H1 (cell line): ENCODE measurements at regions not wholly inside any gene's neighbourhood (a gene's known extent, or its start where the extent isn't known, plus 50 kb on each side); places are given as distances from the start of the nearest gene placed in this dataset.

Experiments
- CTCF ChIA-PET: fragments of 300-600 bp; sonication (Branson Sonifier 250); formaldehyde crosslinking; loops from one replicate; lab custom pipeline; 2021; ENCODE audit not compliant: partially characterized antibody; lab: Charles Lee
- POLR2A ChIA-PET: fragments of 300-600 bp; sonication (Branson Sonifier 250); formaldehyde crosslinking; loops from one replicate; lab custom pipeline; 2021; ENCODE audit warnings: inconsistent platforms; ENCODE audit not compliant: partially characterized antibody; lab: Charles Lee
- DNase-seq, 2 experiments: peaks; one replicate each; pipeline versions ENCODE4 v3.0.0 to v3.0.0-alpha.2; 2010 to 2022; ENCODE audit warnings: low spot score in 2 of 2, low read depth in 1 of 2, mixed read lengths in 1 of 2
- FAIRE-seq: peaks from 2 replicates; lab custom pipeline; 2011; peaks lifted over from hg19 to GRCh38; lab: Jason Lieb, UNC
- H2AFZ ChIP-seq: 2 replicates; pipeline ENCODE4 v1.8.1; 2012; ENCODE audit warnings: low read length, inconsistent platforms
- H2AK5ac ChIP-seq: 2 replicates; pipeline ENCODE4 v1.6.1; 2013; ENCODE audit warnings: low read depth, low read length
- H2BK120ac ChIP-seq: replicated peaks from 2 replicates; pipeline ENCODE3; 2013; ENCODE audit warnings: low read depth, low read length, inconsistent platforms
- H2BK12ac ChIP-seq: 2 replicates; pipeline ENCODE4 v1.6.1; 2013; ENCODE audit warnings: low read depth, low read length
- H2BK15ac ChIP-seq: 2 replicates; pipeline ENCODE4 v1.6.1; 2013; ENCODE audit warnings: low read length
- H2BK20ac ChIP-seq: 2 replicates; pipeline ENCODE4 v1.6.1; 2013; ENCODE audit warnings: low read length
- H2BK5ac ChIP-seq: 2 replicates; pipeline ENCODE4 v1.6.1; 2013; ENCODE audit warnings: low read depth, low read length
- H3K14ac ChIP-seq: 2 replicates; pipeline ENCODE4 v1.6.1; 2013; ENCODE audit warnings: inconsistent platforms; ENCODE audit not compliant: insufficient read length
- H3K18ac ChIP-seq: 2 replicates; pipeline ENCODE4 v1.6.1; 2013; ENCODE audit warnings: low read length; ENCODE audit errors: extremely low read depth
- H3K23ac ChIP-seq: 2 replicates; pipeline ENCODE4 v1.6.1; 2013; ENCODE audit warnings: inconsistent platforms; ENCODE audit not compliant: insufficient read length
- H3K23me2 ChIP-seq: 2 replicates; pipeline ENCODE4 v1.6.1; 2013; ENCODE audit warnings: low read depth, low read length
- H3K27ac ChIP-seq: 2 replicates; pipeline ENCODE4 v1.6.1; 2011; ENCODE audit warnings: low read depth, low read length, inconsistent platforms
- H3K27me3 ChIP-seq, 4 experiments: replicated peaks in 1 of 4; 1 replicate in 1 of 4; 2 replicates in 3 of 4; pipeline versions ENCODE4 v1.6.1 to v1.8.1; 2011 to 2013; ENCODE audit warnings: low read length in 3 of 4, mild to moderate bottlenecking in 3 of 4, inconsistent platforms in 2 of 4, mixed read lengths in 2 of 4, moderate library complexity in 1 of 4; ENCODE audit not compliant: control insufficient read depth in 3 of 4, insufficient read depth in 3 of 4; ENCODE audit errors: extremely low read depth in 1 of 4
- H3K36me3 ChIP-seq, 4 experiments: 2 replicates each; pipeline versions ENCODE4 v1.6.1 to v1.8.1; 2011 to 2013; ENCODE audit warnings: mild to moderate bottlenecking in 4 of 4, low read length in 3 of 4, moderate library complexity in 2 of 4, control low read depth in 1 of 4, inconsistent platforms in 1 of 4; ENCODE audit not compliant: insufficient read depth in 4 of 4, control insufficient read depth in 2 of 4
- H3K4ac ChIP-seq: replicated peaks from 2 replicates; pipeline ENCODE3; 2013; ENCODE audit warnings: low read length, low read depth, mixed read lengths, inconsistent platforms; ENCODE audit not compliant: insufficient read length
- H3K4me1 ChIP-seq, 4 experiments: replicated peaks in 1 of 4; 1 replicate in 1 of 4; 2 replicates in 3 of 4; pipeline versions ENCODE4 v1.6.1 to v1.8.1; 2011 to 2013; ENCODE audit warnings: low read length in 3 of 4, inconsistent platforms in 2 of 4, mixed read lengths in 1 of 4; ENCODE audit not compliant: insufficient read depth in 4 of 4, control insufficient read depth in 3 of 4
- H3K4me2 ChIP-seq, 2 experiments: 2 replicates each; pipeline versions ENCODE4 v1.6.1 to v1.8.1; 2011 to 2013; ENCODE audit warnings: low read depth in 2 of 2, low read length in 2 of 2, control low read depth in 1 of 2, inconsistent platforms in 1 of 2, mild to moderate bottlenecking in 1 of 2; ENCODE audit not compliant: insufficient read depth in 1 of 2
- H3K4me3 ChIP-seq, 4 experiments: fragments of 200-600, 300-600 bp in 1 of 4; sonication (generic), shearing (Covaris generic), sonication (Bioruptor Twin) in 1 of 4; 2 replicates each; pipeline versions ENCODE4 v1.5.1 to v1.8.1; 2011 to 2016; ENCODE audit warnings: low read length in 4 of 4, low read depth in 3 of 4, control low read depth in 2 of 4, inconsistent platforms in 2 of 4, mild to moderate bottlenecking in 2 of 4, mixed read lengths in 1 of 4, moderate library complexity in 1 of 4; ENCODE audit not compliant: insufficient read depth in 2 of 4; ENCODE audit errors: extremely low read depth in 1 of 4
- H3K56ac ChIP-seq: replicated peaks from 2 replicates; pipeline ENCODE3; 2013; ENCODE audit warnings: low read depth, mild to moderate bottlenecking, mixed read lengths, low read length, inconsistent platforms; ENCODE audit not compliant: insufficient read length
- H3K79me1 ChIP-seq: 2 replicates; pipeline ENCODE4 v1.6.1; 2013; ENCODE audit warnings: low read depth, low read length, control low read depth
- H3K79me2 ChIP-seq, 2 experiments: 2 replicates each; pipeline versions ENCODE4 v1.6.1 to v1.8.1; 2012 to 2013; ENCODE audit warnings: low read length in 2 of 2, mild to moderate bottlenecking in 2 of 2, inconsistent platforms in 1 of 2; ENCODE audit not compliant: insufficient read depth in 2 of 2, control insufficient read depth in 1 of 2
- H3K9ac ChIP-seq, 4 experiments: replicated peaks in 1 of 4; 1 replicate in 1 of 4; 2 replicates in 3 of 4; pipeline versions ENCODE4 v1.6.1 to v1.8.1; 2011 to 2013; ENCODE audit warnings: low read depth in 3 of 4, low read length in 3 of 4, control low read depth in 2 of 4, mild to moderate bottlenecking in 2 of 4, moderate library complexity in 2 of 4, inconsistent platforms in 1 of 4; ENCODE audit errors: extremely low read depth in 1 of 4
- H3K9me3 ChIP-seq, 2 experiments: 2 replicates each; pipeline versions ENCODE4 v1.6.1 to v1.8.1; 2012 to 2013; ENCODE audit warnings: mild to moderate bottlenecking in 2 of 2, moderate library complexity in 2 of 2, control low read depth in 1 of 2, inconsistent platforms in 1 of 2, low read depth in 1 of 2, low read length in 1 of 2, mixed read lengths in 1 of 2; ENCODE audit not compliant: insufficient read depth in 2 of 2
- H4K20me1 ChIP-seq, 2 experiments: replicated peaks in 1 of 2; 2 replicates each; pipeline versions ENCODE3 to v1.8.1; 2011 to 2013; ENCODE audit warnings: inconsistent platforms in 2 of 2, low read length in 2 of 2, mild to moderate bottlenecking in 1 of 2; ENCODE audit not compliant: insufficient read depth in 2 of 2, control insufficient read depth in 1 of 2
- H4K5ac ChIP-seq: 2 replicates; pipeline ENCODE4 v1.6.1; 2013; ENCODE audit warnings: low read length, low read depth, mixed read lengths, inconsistent platforms; ENCODE audit not compliant: insufficient read length
- H4K8ac ChIP-seq: 2 replicates; pipeline ENCODE4 v1.8.0; 2013; ENCODE audit warnings: mild to moderate bottlenecking, moderate library complexity, low read length, inconsistent platforms; ENCODE audit not compliant: insufficient read depth; ENCODE audit errors: extremely low read depth
- H4K91ac ChIP-seq: replicated peaks from 2 replicates; pipeline ENCODE3; 2013; ENCODE audit warnings: low read length, mixed read lengths, inconsistent platforms; ENCODE audit not compliant: insufficient read length
- ATF3 ChIP-seq: IDR thresholded peaks from 2 replicates; pipeline ENCODE4 v1.6.1; 2011; ENCODE audit warnings: low read depth, mild to moderate bottlenecking, low read length; ENCODE audit not compliant: insufficient read depth
- CEBPB ChIP-seq: IDR thresholded peaks from 2 replicates; pipeline ENCODE4 v1.6.1; 2012; ENCODE audit warnings: low read depth, low read length
- CHD2 ChIP-seq: IDR thresholded peaks from 2 replicates; pipeline ENCODE4 v1.6.1; 2012; ENCODE audit warnings: low read length, improper control_type of control experiment
- EGR1 ChIP-seq: IDR thresholded peaks from 2 replicates; pipeline ENCODE4 v1.6.1; 2011; ENCODE audit warnings: low read depth, low read length, borderline replicate concordance
- FOSL1 ChIP-seq: IDR thresholded peaks from 2 replicates; pipeline ENCODE4 v1.6.1; 2011; ENCODE audit warnings: mild to moderate bottlenecking, low read depth, low read length, moderate library complexity; ENCODE audit not compliant: insufficient read depth
- JUN ChIP-seq: IDR thresholded peaks from 2 replicates; pipeline ENCODE4 v1.6.1; 2011; ENCODE audit warnings: low read depth, mild to moderate bottlenecking, improper control_type of control experiment, low read length
- KDM1A ChIP-seq: fragments of 200-600, 300-600 bp; sonication (generic); IDR thresholded peaks from 2 replicates; pipeline ENCODE4 v1.7.1; 2016; ENCODE audit warnings: mild to moderate bottlenecking, low read length, borderline replicate concordance
- POLR2A ChIP-seq, 2 experiments: IDR thresholded peaks; 1 replicate in 1 of 2; 2 replicates in 1 of 2; pipeline ENCODE4 v1.6.1; 2011; ENCODE audit warnings: low read depth in 2 of 2, low read length in 2 of 2, mild to moderate bottlenecking in 2 of 2; ENCODE audit errors: control extremely low read depth in 1 of 2
- SIN3A ChIP-seq, 2 experiments: IDR thresholded peaks in 1 of 2; conservative IDR thresholded peaks in 1 of 2; 2 replicates each; pipeline ENCODE4 v1.6.1; 2011 to 2012; ENCODE audit warnings: low read length in 2 of 2, improper control_type of control experiment in 1 of 2, low read depth in 1 of 2, mild to moderate bottlenecking in 1 of 2
- SIRT6 ChIP-seq: IDR thresholded peaks from one replicate; pipeline ENCODE4 v1.7.1; 2012; ENCODE audit warnings: low read length, inconsistent platforms
- TCF12 ChIP-seq: IDR thresholded peaks from 2 replicates; pipeline ENCODE4 v1.6.1; 2011; ENCODE audit warnings: low read depth, mild to moderate bottlenecking, low read length
- TEAD4 ChIP-seq: IDR thresholded peaks from 2 replicates; pipeline ENCODE4 v1.6.1; 2012; ENCODE audit warnings: low read depth, low read length, inconsistent platforms, mixed read lengths

GRCh38 chr3:145248928-145249327 is 912.1 kb downstream of the PLOD2 start:
- POLR2A ChIA-PET = no interaction called here

More at GRCh38 chr3:145248928-145249327, 912.1 kb downstream of the PLOD2 start:
- Histone ChIP-seq H2BK15ac (no peak overlapping the region), H3K36me3 (no peaks in the 10 kb centered on the region), H2AFZ (no peak overlapping the region), H4K20me1 (no peaks in the 10 kb centered on the region), H4K5ac (no peak overlapping the region), H3K9ac (no peak overlapping the region), H3K79me1 (no peaks in the 10 kb centered on the region), H2AK5ac (no peak overlapping the region), H3K56ac (no peak overlapping the region), H3K4me1 (no peaks in the 10 kb centered on the region), H3K79me2 (no peaks in the 10 kb centered on the region), H4K91ac (no peak overlapping the region), H2BK12ac (no peak overlapping the region), H3K14ac (no peak overlapping the region), H3K23ac (no peak overlapping the region), H2BK5ac (no peak overlapping the region), H2BK120ac (no peak overlapping the region), H3K4me3 (no peak overlapping the region), H3K23me2 (no peaks in the 10 kb centered on the region), H3K18ac (no peak overlapping the region), H3K27ac (no peak overlapping the region), H2BK20ac (no peak overlapping the region), H3K9me3 (0 out of 4 replicates have a peak, but pooled peaks cover 0 to 2% of the 10 kb centered on the region in 2 experiments), H4K8ac (no peak overlapping the region), H3K27me3 (peaks cover 0 to 1% (median 0%) of the 10 kb centered on the region in 4 experiments; a peak in 1 of 7 replicates), H3K4ac (no peak overlapping the region), H3K4me2 (no peak overlapping the region)
- DNase-seq = no peak
- TF ChIP-seq FOSL1 = no peak
- no peak for TF ChIP-seq CHD2
- no peak for TF ChIP-seq TCF12
- TF ChIP-seq SIN3A (conservative IDR thresholded peaks at IDR 0.05 in 1 of 2, IDR thresholded peaks at IDR 0.05 in 1 of 2; ENCODE audit: low read depth in 1 of 2, low read length in 2 of 2) = no peak
- no peak for TF ChIP-seq SIRT6
- no peak for TF ChIP-seq POLR2A (IDR thresholded peaks at IDR 0.05; ENCODE audit: control extremely low read depth in 1 of 2, low read depth in 2 of 2, low read length in 2 of 2)
- TF ChIP-seq ATF3 = no peak
- no peak for TF ChIP-seq KDM1A
- TF ChIP-seq TEAD4 = no peak
- no peak for TF ChIP-seq CEBPB
- no peak for TF ChIP-seq EGR1
- TF ChIP-seq JUN = no peak
- FAIRE-seq = no peak
- CTCF ChIA-PET = interaction anchor here (0.8 kb wide), 1 partner anchor 17 kb away, joined by 3 read pairs; no protein-coding TSS in a partner anchor
